ENCODE measurements at regions not wholly inside any gene's neighbourhood (a gene's known extent, or its start where the extent isn't known, plus 50 kb on each side); places are given as distances from the start of the nearest gene placed in this dataset.

DNA sequence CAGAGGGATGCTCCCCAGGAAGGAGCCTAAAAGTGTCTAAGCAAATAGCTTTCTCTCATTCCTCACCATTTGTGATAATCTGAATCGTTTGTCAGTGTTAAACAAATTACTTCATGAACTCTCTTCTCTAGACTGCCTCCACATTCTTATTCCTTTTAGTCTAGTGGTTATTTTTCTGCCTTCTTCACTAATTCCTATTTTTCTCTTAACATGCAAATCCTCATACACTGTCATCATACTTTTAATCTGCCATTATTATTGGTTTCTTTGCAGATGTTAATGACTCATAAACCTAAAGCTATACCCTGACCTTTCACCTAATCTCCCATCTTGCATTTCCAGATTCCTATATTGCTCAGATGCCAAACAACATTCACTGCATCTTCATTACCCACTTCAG, 428.9 kb downstream of the EFNA5 start:
- WGBS, 2 donors = 47 to 80% methylated on average over 1 of the region's 1 CpG
- H3K4me3 ChIP-seq = no peak overlapping the region
- no peaks in the 10 kb centered on the region for H3K27me3 ChIP-seq
- DNase-seq = no peak
- H3K4me1 ChIP-seq = no peaks in the 10 kb centered on the region
- H3K9me3 ChIP-seq = peaks cover 0 to 2% (median 0%) of the 10 kb centered on the region in 4 donors
- intact Hi-C loops (cut with DNase I) = no loop called here
- no peaks in the 10 kb centered on the region for H3K36me3 ChIP-seq
- no peak overlapping the region for H3K27ac ChIP-seq
- TF ChIP-seq, protein P1, sequence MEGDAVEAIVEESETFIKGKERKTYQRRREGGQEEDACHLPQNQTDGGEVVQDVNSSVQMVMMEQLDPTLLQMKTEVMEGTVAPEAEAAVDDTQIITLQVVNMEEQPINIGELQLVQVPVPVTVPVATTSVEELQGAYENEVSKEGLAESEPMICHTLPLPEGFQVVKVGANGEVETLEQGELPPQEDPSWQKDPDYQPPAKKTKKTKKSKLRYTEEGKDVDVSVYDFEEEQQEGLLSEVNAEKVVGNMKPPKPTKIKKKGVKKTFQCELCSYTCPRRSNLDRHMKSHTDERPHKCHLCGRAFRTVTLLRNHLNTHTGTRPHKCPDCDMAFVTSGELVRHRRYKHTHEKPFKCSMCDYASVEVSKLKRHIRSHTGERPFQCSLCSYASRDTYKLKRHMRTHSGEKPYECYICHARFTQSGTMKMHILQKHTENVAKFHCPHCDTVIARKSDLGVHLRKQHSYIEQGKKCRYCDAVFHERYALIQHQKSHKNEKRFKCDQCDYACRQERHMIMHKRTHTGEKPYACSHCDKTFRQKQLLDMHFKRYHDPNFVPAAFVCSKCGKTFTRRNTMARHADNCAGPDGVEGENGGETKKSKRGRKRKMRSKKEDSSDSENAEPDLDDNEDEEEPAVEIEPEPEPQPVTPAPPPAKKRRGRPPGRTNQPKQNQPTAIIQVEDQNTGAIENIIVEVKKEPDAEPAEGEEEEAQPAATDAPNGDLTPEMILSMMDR (IDR thresholded peaks at IDR 0.05) = no peak
- no peak for TF ChIP-seq POLR2AphosphoS5 (IDR thresholded peaks at IDR 0.05)
- TF ChIP-seq EP300 (IDR thresholded peaks at IDR 0.05) = no peak
- no peak for TF ChIP-seq POLR2A (IDR thresholded peaks at IDR 0.05)

DNA sequence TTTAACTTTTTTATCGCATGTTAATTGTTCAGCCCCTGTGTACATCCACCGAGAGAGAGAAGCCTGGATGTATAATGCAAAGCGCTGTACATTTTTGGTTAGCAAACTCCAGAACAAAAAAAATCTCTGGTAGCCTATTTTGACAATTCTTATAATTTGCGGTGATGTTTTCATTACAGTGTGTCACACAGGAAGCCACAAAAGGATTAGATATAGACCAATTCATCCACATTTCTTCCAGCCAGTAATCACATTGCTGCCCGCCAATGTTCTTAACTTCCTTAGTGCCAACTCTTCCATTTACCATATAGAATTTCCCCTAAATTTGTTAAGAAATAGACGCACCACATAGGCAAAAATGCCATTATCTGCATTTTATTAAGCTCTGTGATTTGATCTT, 435.6 kb downstream of the EFNA5 start:
- Histone ChIP-seq H3K9me3 (no peaks in the 10 kb centered on the region), H3K27me3 (no peaks in the 10 kb centered on the region), H3K36me3 (no peaks in the 10 kb centered on the region), H3K27ac (no peak overlapping the region), H3K4me3 (no peak overlapping the region), H3K4me1 (no peaks in the 10 kb centered on the region)
- DNase-seq = no peak
- 96% methylated on average over 6 of the region's 6 CpGs for WGBS, 2 donors
- TF ChIP-seq, protein P1 (IDR thresholded peaks at IDR 0.05) = no peak
- intact Hi-C loops (cut with DNase I) = no loop called here

DNA sequence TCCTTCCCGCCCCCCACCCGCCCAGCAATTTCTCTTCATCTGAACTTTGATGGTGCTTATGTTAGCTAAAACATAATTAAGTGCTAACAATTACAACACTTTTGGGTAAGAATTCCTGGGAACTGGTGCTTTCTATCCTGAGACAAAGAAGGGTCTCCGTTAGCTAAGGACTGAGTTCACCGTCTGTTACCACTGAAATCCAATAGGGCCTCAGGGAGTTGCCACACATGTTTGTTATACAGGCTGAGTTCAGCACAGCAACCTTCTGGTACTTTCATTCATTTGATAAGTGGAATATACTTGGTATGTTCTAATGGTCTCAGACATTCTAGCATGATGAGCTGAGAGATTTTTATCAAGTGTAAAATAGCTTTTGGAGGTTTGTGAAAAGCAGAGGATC, 437.9 kb downstream of the EFNA5 start:
- 80 to 82% methylated on average over 4 of the region's 4 CpGs for WGBS, 2 donors
- no peak overlapping the region for H3K27ac ChIP-seq
- H3K4me1 ChIP-seq = no peaks in the 10 kb centered on the region
- TF ChIP-seq POLR2A (IDR thresholded peaks at IDR 0.05) (no peak), POLR2AphosphoS5 (IDR thresholded peaks at IDR 0.05) (no peak), EP300 (IDR thresholded peaks at IDR 0.05) (no peak)
- TF ChIP-seq, protein P1 (IDR thresholded peaks at IDR 0.05) = no peak
- intact Hi-C loops (cut with DNase I) = no loop called here
- DNase-seq = no peak
- no peak overlapping the region for H3K4me3 ChIP-seq
- no peaks in the 10 kb centered on the region for H3K36me3 ChIP-seq
- H3K27me3 ChIP-seq = no peaks in the 10 kb centered on the region
- no peaks in the 10 kb centered on the region for H3K9me3 ChIP-seq

DNA sequence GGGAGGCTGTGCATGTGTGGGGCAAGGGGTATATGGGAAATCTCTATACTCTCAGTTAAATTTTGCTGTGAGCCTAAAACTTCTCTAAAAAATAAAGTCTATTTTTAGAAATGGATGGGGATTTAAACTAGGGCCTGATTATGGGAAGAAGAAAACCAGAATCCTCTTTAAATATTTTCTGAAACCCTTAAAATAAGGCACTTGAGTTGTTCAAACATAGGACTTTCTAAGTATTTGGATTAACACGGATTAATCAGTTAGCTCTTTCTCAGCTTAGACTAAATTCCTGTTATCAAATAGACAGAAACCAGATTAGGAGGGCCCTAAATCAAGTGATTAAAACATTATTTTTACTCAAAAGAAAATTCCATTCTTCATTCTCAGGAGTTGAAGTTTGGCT, 438.4 kb downstream of the EFNA5 start:
- H3K36me3 ChIP-seq = no peaks in the 10 kb centered on the region
- no peak for DNase-seq
- intact Hi-C loops (cut with DNase I) = no loop called here
- H3K27me3 ChIP-seq = no peaks in the 10 kb centered on the region
- TF ChIP-seq POLR2A (IDR thresholded peaks at IDR 0.05) = no peak
- TF ChIP-seq POLR2AphosphoS5 (IDR thresholded peaks at IDR 0.05) = no peak
- TF ChIP-seq EP300 (IDR thresholded peaks at IDR 0.05) = no peak
- TF ChIP-seq, protein P1 (IDR thresholded peaks at IDR 0.05) = no peak
- 74 to 81% methylated on average over 1 of the region's 1 CpG for WGBS, 2 donors
- no peak overlapping the region for H3K4me3 ChIP-seq
- H3K9me3 ChIP-seq = no peaks in the 10 kb centered on the region
- H3K27ac ChIP-seq = no peak overlapping the region
- H3K4me1 ChIP-seq = no peaks in the 10 kb centered on the region

DNA sequence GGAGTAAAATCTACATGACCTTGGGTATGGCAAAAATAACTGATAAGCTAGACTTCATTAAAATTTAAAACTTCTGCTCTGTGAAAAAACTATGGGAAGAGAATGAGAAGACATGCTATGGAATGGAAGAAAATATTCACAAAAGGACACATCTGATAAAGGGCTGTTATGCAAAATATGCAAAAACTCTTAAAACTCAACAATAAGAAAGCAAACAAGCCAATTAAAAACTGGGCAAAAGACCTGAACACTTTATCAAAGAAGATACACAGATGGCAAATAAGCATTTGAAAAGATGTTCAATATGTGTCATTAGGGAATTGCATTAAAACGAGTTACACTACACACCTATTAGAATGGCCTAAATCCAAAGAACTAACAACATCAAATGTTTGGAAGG, 439.5 kb downstream of the EFNA5 start:
- Histone ChIP-seq H3K27ac (no peak overlapping the region), H3K27me3 (no peaks in the 10 kb centered on the region), H3K36me3 (no peaks in the 10 kb centered on the region), H3K9me3 (no peaks in the 10 kb centered on the region), H3K4me1 (no peaks in the 10 kb centered on the region), H3K4me3 (no peak overlapping the region)
- intact Hi-C loops (cut with DNase I) = no loop called here
- no peak for DNase-seq
- WGBS, 2 donors = 76 to 84% methylated on average over 1 of the region's 1 CpG
- TF ChIP-seq, protein P1 (IDR thresholded peaks at IDR 0.05) = no peak
- no peak for TF ChIP-seq POLR2A (IDR thresholded peaks at IDR 0.05)
- TF ChIP-seq POLR2AphosphoS5 (IDR thresholded peaks at IDR 0.05) = no peak
- TF ChIP-seq EP300 (IDR thresholded peaks at IDR 0.05) = no peak

Data from sigmoid colon (tissue), 6 donors.